GM18499 (cell line): ENCODE measurements at regions not wholly inside any gene's neighbourhood (a gene's known extent, or its start where the extent isn't known, plus 50 kb on each side); places are given as distances from the start of the nearest gene placed in this dataset.
"Not testable (repeated sequence)": the region's sequence is repeated elsewhere in the genome, so short reads cannot be mapped to it uniquely, and the experiment has no call there.

Experiments used
- ATAC-seq: cut with Tn5 transposase; IDR thresholded peaks from one replicate; pipeline ENCODE4 v1.9.1; 2021; ENCODE audit warnings: moderate number of reproducible peaks; ENCODE audit not compliant: insufficient read depth, unreplicated experiment

GRCh38 chr4:27692868-27693634 lies 832.4 kb downstream of the STIM2 start:
- no peak for ATAC-seq

- ATAC-seq, result not testable (repeated sequence)
Observed at GRCh38 chr4:27696257-27696656, 835.6 kb downstream of the STIM2 start.

GRCh38 chr4:27701606-27702005 lies 841.0 kb downstream of the STIM2 start:
- no peak for ATAC-seq

GRCh38 chr4:27702730-27703431 lies 842.2 kb downstream of the STIM2 start:
- ATAC-seq, result no peak

GRCh38 chr4:27703771-27704170 lies 843.1 kb downstream of the STIM2 start:
- no peak for ATAC-seq

- no peak for ATAC-seq
Observed at GRCh38 chr4:27711041-27711440, 850.4 kb downstream of the STIM2 start.

GRCh38 chr4:27714073-27714472 lies 853.4 kb downstream of the STIM2 start:
- ATAC-seq, result no peak

- no peak for ATAC-seq
Observed at GRCh38 chr4:27716693-27717430, 856.2 kb downstream of the STIM2 start.

GRCh38 chr4:27717431-27717755 lies 856.8 kb downstream of the STIM2 start:
- ATAC-seq, result no peak

GRCh38 chr4:27720010-27720766 lies 859.5 kb downstream of the STIM2 start:
- ATAC-seq, result no peak

- no peak for ATAC-seq
Observed at GRCh38 chr4:27721193-27721592, 860.6 kb downstream of the STIM2 start.

- no peak for ATAC-seq
Observed at GRCh38 chr4:27728892-27729291, 868.3 kb downstream of the STIM2 start.

- ATAC-seq, result no peak
Observed at GRCh38 chr4:27742816-27743215, 882.2 kb downstream of the STIM2 start.

GRCh38 chr4:27759611-27760575 lies 899.3 kb downstream of the STIM2 start:
- no peak for ATAC-seq

GRCh38 chr4:27763830-27764525 lies 903.3 kb downstream of the STIM2 start:
- ATAC-seq, result no peak

- ATAC-seq, result no peak
Observed at GRCh38 chr4:27764526-27764837, 903.8 kb downstream of the STIM2 start.

GRCh38 chr4:27770895-27771294 lies 910.3 kb downstream of the STIM2 start:
- ATAC-seq, result no peak

- no peak for ATAC-seq
Observed at GRCh38 chr4:27775156-27775555, 914.5 kb downstream of the STIM2 start.

GRCh38 chr4:27779827-27780226 lies 919.2 kb downstream of the STIM2 start:
- no peak for ATAC-seq
